ENCODE measurements at regions not wholly inside any gene's neighbourhood (a gene's known extent, or its start where the extent isn't known, plus 50 kb on each side); places are given as distances from the start of the nearest gene placed in this dataset.

DNA sequence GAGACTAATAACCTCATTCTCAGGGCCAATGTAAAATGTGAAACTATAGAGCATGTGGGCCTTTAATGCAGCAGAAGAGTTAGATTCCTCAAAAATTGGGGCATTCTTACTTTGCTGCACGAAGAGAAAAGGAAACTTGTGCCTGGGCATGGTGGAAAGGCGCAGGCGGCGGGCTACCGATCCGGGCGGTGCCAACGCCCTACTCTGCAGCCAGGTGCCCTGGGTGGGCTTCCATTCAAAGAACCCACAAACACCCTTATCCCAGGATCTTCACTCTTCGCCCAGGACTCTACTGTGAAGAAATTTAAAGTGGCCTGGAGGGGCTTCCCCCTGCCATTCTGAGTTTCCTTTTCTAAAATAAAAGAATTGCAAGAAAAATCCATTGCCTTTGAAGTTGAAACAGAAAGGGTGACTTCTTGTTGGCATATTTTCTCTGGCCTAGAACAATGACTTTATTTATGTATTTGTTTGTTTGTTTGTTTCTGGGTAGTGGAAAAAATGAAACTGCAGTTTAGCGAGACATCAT, 124.9 kb downstream of the TMEM161B start:
- TF ChIP-seq POLR2A (IDR thresholded peaks at IDR 0.05): no peak
- TF ChIP-seq EP300 (IDR thresholded peaks at IDR 0.05): no peak
- TF ChIP-seq, protein P1, sequence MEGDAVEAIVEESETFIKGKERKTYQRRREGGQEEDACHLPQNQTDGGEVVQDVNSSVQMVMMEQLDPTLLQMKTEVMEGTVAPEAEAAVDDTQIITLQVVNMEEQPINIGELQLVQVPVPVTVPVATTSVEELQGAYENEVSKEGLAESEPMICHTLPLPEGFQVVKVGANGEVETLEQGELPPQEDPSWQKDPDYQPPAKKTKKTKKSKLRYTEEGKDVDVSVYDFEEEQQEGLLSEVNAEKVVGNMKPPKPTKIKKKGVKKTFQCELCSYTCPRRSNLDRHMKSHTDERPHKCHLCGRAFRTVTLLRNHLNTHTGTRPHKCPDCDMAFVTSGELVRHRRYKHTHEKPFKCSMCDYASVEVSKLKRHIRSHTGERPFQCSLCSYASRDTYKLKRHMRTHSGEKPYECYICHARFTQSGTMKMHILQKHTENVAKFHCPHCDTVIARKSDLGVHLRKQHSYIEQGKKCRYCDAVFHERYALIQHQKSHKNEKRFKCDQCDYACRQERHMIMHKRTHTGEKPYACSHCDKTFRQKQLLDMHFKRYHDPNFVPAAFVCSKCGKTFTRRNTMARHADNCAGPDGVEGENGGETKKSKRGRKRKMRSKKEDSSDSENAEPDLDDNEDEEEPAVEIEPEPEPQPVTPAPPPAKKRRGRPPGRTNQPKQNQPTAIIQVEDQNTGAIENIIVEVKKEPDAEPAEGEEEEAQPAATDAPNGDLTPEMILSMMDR (IDR thresholded peaks at IDR 0.05): no peak
- TF ChIP-seq POLR2AphosphoS5 (IDR thresholded peaks at IDR 0.05): no peak

Measured in sigmoid colon (tissue), 4 donors.